ENCODE measurements at regions not wholly inside any gene's neighbourhood (a gene's known extent, or its start where the extent isn't known, plus 50 kb on each side); places are given as distances from the start of the nearest gene placed in this dataset.

GRCh38 chr3:106582151-106582550 lies 713.3 kb upstream of the CBLB start:
- no peaks in the 10 kb centered on the region for H3K27me3 ChIP-seq

GRCh38 chr3:106587551-106587950 lies 718.7 kb upstream of the CBLB start:
- Histone ChIP-seq H3K4me1 (no peaks in the 10 kb centered on the region), H3K9me3 (no peaks in the 10 kb centered on the region), H3K27me3 (no peaks in the 10 kb centered on the region), H3K36me3 (no peaks in the 10 kb centered on the region), H3K4me3 (no peak overlapping the region), H3K27ac (no peak overlapping the region)
- DNase-seq (no peak), ATAC-seq (no peak)
- intact Hi-C loops (cut with DNase I), result no loop called here
- TF ChIP-seq CTCF (IDR thresholded peaks at IDR 0.05), result no peak

More at GRCh38 chr3:106582151-106582550, 713.3 kb upstream of the CBLB start:
- no peak for TF ChIP-seq CTCF (IDR thresholded peaks at IDR 0.05)
- intact Hi-C loops (cut with DNase I), result no loop called here
- no peaks in the 10 kb centered on the region for H3K36me3 ChIP-seq
- ATAC-seq, result no peak
- no peaks in the 10 kb centered on the region for H3K4me1 ChIP-seq
- H3K4me3 ChIP-seq, result no peak overlapping the region
- no peak for DNase-seq
- H3K9me3 ChIP-seq, result no peaks in the 10 kb centered on the region
- no peak overlapping the region for H3K27ac ChIP-seq

GRCh38 chr3:106588739-106589138 lies 719.9 kb upstream of the CBLB start:
- no peak for ATAC-seq
- no peak overlapping the region for H3K4me3 ChIP-seq
- no peak for TF ChIP-seq CTCF (IDR thresholded peaks at IDR 0.05)
- no peak for DNase-seq
- no peaks in the 10 kb centered on the region for H3K27me3 ChIP-seq
- no peaks in the 10 kb centered on the region for H3K9me3 ChIP-seq
- no peaks in the 10 kb centered on the region for H3K36me3 ChIP-seq
- no peaks in the 10 kb centered on the region for H3K4me1 ChIP-seq
- H3K27ac ChIP-seq, result no peak overlapping the region
- intact Hi-C loops (cut with DNase I), result no loop called here

GRCh38 chr3:106589311-106589942 lies 720.6 kb upstream of the CBLB start:
- intact Hi-C loops (cut with DNase I), result no loop called here
- Histone ChIP-seq H3K27ac (no peak overlapping the region), H3K4me3 (no peak overlapping the region), H3K36me3 (no peaks in the 10 kb centered on the region), H3K9me3 (no peaks in the 10 kb centered on the region), H3K27me3 (no peaks in the 10 kb centered on the region), H3K4me1 (no peaks in the 10 kb centered on the region)
- no peak for TF ChIP-seq CTCF (IDR thresholded peaks at IDR 0.05)
- ATAC-seq (no peak), DNase-seq (no peak)

GRCh38 chr3:106590216-106590615 lies 721.4 kb upstream of the CBLB start:
- Histone ChIP-seq H3K27me3 (no peaks in the 10 kb centered on the region), H3K27ac (no peak overlapping the region), H3K9me3 (no peaks in the 10 kb centered on the region), H3K4me3 (no peak overlapping the region), H3K4me1 (no peaks in the 10 kb centered on the region), H3K36me3 (no peaks in the 10 kb centered on the region)
- TF ChIP-seq CTCF (IDR thresholded peaks at IDR 0.05), result no peak
- intact Hi-C loops (cut with DNase I), result no loop called here
- no peak for DNase-seq
- ATAC-seq, result no peak

- DNase-seq (no peak), ATAC-seq (no peak)
- intact Hi-C loops (cut with DNase I), result no loop called here
- H3K4me3 ChIP-seq, result no peak overlapping the region
- no peaks in the 10 kb centered on the region for H3K4me1 ChIP-seq
- no peaks in the 10 kb centered on the region for H3K36me3 ChIP-seq
- no peak overlapping the region for H3K27ac ChIP-seq
- H3K9me3 ChIP-seq, result no peaks in the 10 kb centered on the region
- TF ChIP-seq CTCF (IDR thresholded peaks at IDR 0.05), result no peak
- no peaks in the 10 kb centered on the region for H3K27me3 ChIP-seq
Measured at GRCh38 chr3:106593381-106593780, 724.6 kb upstream of the CBLB start.
